Loucy (cell line): ENCODE measurements at regions not wholly inside any gene's neighbourhood (a gene's known extent, or its start where the extent isn't known, plus 50 kb on each side); places are given as distances from the start of the nearest gene placed in this dataset.

ENCODE experiments used
- H2AFZ ChIP-seq: fragments of 200-600 bp; sonication (generic); 2 replicates; pipeline ENCODE4 v1.6.0; 2016; ENCODE audit warnings: antibody characterized with exemption, mild to moderate bottlenecking, low read length, moderate library complexity
- H3F3A ChIP-seq: fragments of 200-600 bp; 2 replicates; pipeline ENCODE4 v1.6.0; 2016; ENCODE audit warnings: antibody characterized with exemption, low read depth, mild to moderate bottlenecking
- H3K27me3 ChIP-seq: fragments of 200-600 bp; sonication (generic); 2 replicates; pipeline ENCODE4 v1.6.1; 2014; ENCODE audit warnings: low read length, mild to moderate bottlenecking; ENCODE audit not compliant: insufficient read depth, poor library complexity, severe bottlenecking
- H3K36me3 ChIP-seq: fragments of 200-600 bp; sonication (generic); 2 replicates; pipeline ENCODE4 v1.6.1; 2016; ENCODE audit warnings: low read length; ENCODE audit not compliant: insufficient read depth
- H3K4me1 ChIP-seq: fragments of 200-600 bp; sonication (generic); 2 replicates; pipeline ENCODE4 v1.5.1; 2014; ENCODE audit warnings: low read length, mild to moderate bottlenecking; ENCODE audit not compliant: insufficient read depth, poor library complexity, severe bottlenecking
- H3K4me2 ChIP-seq: fragments of 200-600 bp; sonication (generic); 2 replicates; pipeline ENCODE4 v1.6.0; 2014; ENCODE audit warnings: antibody characterized with exemption, low read length, low read depth, mild to moderate bottlenecking; ENCODE audit not compliant: poor library complexity, severe bottlenecking
- H3K4me3 ChIP-seq: fragments of 200-600 bp; sonication (generic); 2 replicates; pipeline ENCODE4 v1.5.1; 2014; ENCODE audit warnings: low read length, mild to moderate bottlenecking, mixed read lengths; ENCODE audit not compliant: poor library complexity, severe bottlenecking
- H3K79me2 ChIP-seq: fragments of 200-600 bp; sonication (generic); 2 replicates; pipeline ENCODE4 v1.6.1; 2014; ENCODE audit warnings: low read length; ENCODE audit not compliant: insufficient read depth
- H3K9ac ChIP-seq: fragments of 200-600 bp; sonication (generic); 2 replicates; pipeline ENCODE4 v1.6.0; 2014; ENCODE audit warnings: mild to moderate bottlenecking, low read depth, low read length, moderate library complexity; ENCODE audit not compliant: poor library complexity, severe bottlenecking
- H3K9me2 ChIP-seq: fragments of 200-600 bp; sonication (generic); replicated peaks from 2 replicates; pipeline ENCODE4 v1.6.1; 2016; ENCODE audit warnings: low read depth, low read length, mixed read lengths
- H3K9me3 ChIP-seq: fragments of 200-600 bp; sonication (generic); 2 replicates; pipeline ENCODE4 v1.6.1; 2014; ENCODE audit warnings: mild to moderate bottlenecking, antibody characterized with exemption, low read length, low read depth; ENCODE audit not compliant: insufficient read depth
- H4K20me1 ChIP-seq: fragments of 200-600 bp; sonication (generic); 2 replicates; pipeline ENCODE4 v1.6.0; 2014; ENCODE audit warnings: antibody characterized with exemption, low read length, mild to moderate bottlenecking; ENCODE audit not compliant: insufficient read depth, poor library complexity, severe bottlenecking
- CTCF ChIP-seq: fragments of 200-600 bp; sonication (generic); conservative IDR thresholded peaks from 2 replicates; pipeline ENCODE4 v1.5.1; 2014; ENCODE audit warnings: mild to moderate bottlenecking, antibody characterized with exemption, low read length
- EZH2phosphoT487 ChIP-seq: fragments of 200-600 bp; IDR thresholded peaks from 2 replicates; pipeline ENCODE4 v1.6.1; 2018; ENCODE audit warnings: antibody characterized with exemption, mild to moderate bottlenecking, moderate library complexity, borderline replicate concordance

GRCh38 chr16:60013076-60013475, 1279.0 kb upstream of the GOT2 start:
- no peaks in the 10 kb centered on the region for H3K4me1 ChIP-seq
- no peaks in the 10 kb centered on the region for H3F3A ChIP-seq
- no peak overlapping the region for H3K9ac ChIP-seq
- no peak overlapping the region for H3K4me2 ChIP-seq
- no peak overlapping the region for H2AFZ ChIP-seq
- TF ChIP-seq EZH2phosphoT487 (no peak), CTCF (no peak)
- no peaks in the 10 kb centered on the region for H4K20me1 ChIP-seq
- H3K9me2 ChIP-seq, result no peaks in the 10 kb centered on the region
- H3K9me3 ChIP-seq, result peaks cover 3% of the 10 kb centered on the region; the same call in 1 of the 2 replicates
- H3K36me3 ChIP-seq, result no peaks in the 10 kb centered on the region
- no peaks in the 10 kb centered on the region for H3K27me3 ChIP-seq
- no peak overlapping the region for H3K4me3 ChIP-seq
- H3K79me2 ChIP-seq, result no peaks in the 10 kb centered on the region

- Histone ChIP-seq H3F3A (no peaks in the 10 kb centered on the region), H2AFZ (no peak overlapping the region), H4K20me1 (no peaks in the 10 kb centered on the region), H3K27me3 (no peaks in the 10 kb centered on the region), H3K4me2 (no peak overlapping the region), H3K79me2 (no peaks in the 10 kb centered on the region), H3K4me1 (no peaks in the 10 kb centered on the region), H3K9me2 (no peaks in the 10 kb centered on the region), H3K9me3 (no peaks in the 10 kb centered on the region; the same call in 1 of the 2 replicates), H3K4me3 (no peak overlapping the region), H3K9ac (no peak overlapping the region), H3K36me3 (no peaks in the 10 kb centered on the region)
- no peak for TF ChIP-seq EZH2phosphoT487
- no peak for TF ChIP-seq CTCF
These were observed 1267.4 kb upstream of the GOT2 start for GRCh38 chr16:60001523-60001922.

GRCh38 chr16:59997706-59998105, 1263.6 kb upstream of the GOT2 start:
- Histone ChIP-seq H3K4me1 (no peaks in the 10 kb centered on the region), H3K4me2 (no peak overlapping the region), H3K4me3 (no peak overlapping the region), H3K27me3 (no peaks in the 10 kb centered on the region), H3K9ac (no peak overlapping the region), H4K20me1 (no peaks in the 10 kb centered on the region), H3K36me3 (no peaks in the 10 kb centered on the region), H3K9me3 (peaks cover 6% of the 10 kb centered on the region; the same call in 1 of the 2 replicates), H3F3A (no peaks in the 10 kb centered on the region), H2AFZ (no peak overlapping the region), H3K79me2 (no peaks in the 10 kb centered on the region), H3K9me2 (no peaks in the 10 kb centered on the region)
- TF ChIP-seq EZH2phosphoT487, result no peak
- TF ChIP-seq CTCF, result no peak
